HG03066 (cell line): ENCODE measurements at regions not wholly inside any gene's neighbourhood (a gene's known extent, or its start where the extent isn't known, plus 50 kb on each side); places are given as distances from the start of the nearest gene placed in this dataset.
A peak's percentile ranks its signal among the peaks of the same experiment; 100 is the strongest.

Experiments
- ATAC-seq: cut with Tn5 transposase; IDR thresholded peaks from one replicate; pipeline ENCODE4 v1.9.1; 2021; ENCODE audit warnings: low read depth; ENCODE audit not compliant: unreplicated experiment

- ATAC-seq: no peak
Measured at GRCh38 chr1:83531521-83532309, 467.2 kb downstream of the TTLL7 start.

- ATAC-seq: no peak
Measured at GRCh38 chr1:83530506-83530905, 468.4 kb downstream of the TTLL7 start.

- ATAC-seq: no peak
Measured at GRCh38 chr1:83527987-83528386, 470.9 kb downstream of the TTLL7 start.

GRCh38 chr1:83520797-83521196 is 478.1 kb downstream of the TTLL7 start:
- no peak for ATAC-seq

GRCh38 chr1:83516369-83516768 is 482.6 kb downstream of the TTLL7 start:
- no peak for ATAC-seq

- no peak for ATAC-seq
Measured at GRCh38 chr1:83515578-83516154, 483.3 kb downstream of the TTLL7 start.

GRCh38 chr1:83512373-83513193 is 486.3 kb downstream of the TTLL7 start:
- no peak for ATAC-seq

GRCh38 chr1:83511146-83511726 is 487.7 kb downstream of the TTLL7 start:
- no peak for ATAC-seq

GRCh38 chr1:83509301-83509781 is 489.6 kb downstream of the TTLL7 start:
- no peak for ATAC-seq

GRCh38 chr1:83508485-83509151 is 490.3 kb downstream of the TTLL7 start:
- ATAC-seq: peak; percentile 94

GRCh38 chr1:83505148-83505547 is 493.8 kb downstream of the TTLL7 start:
- ATAC-seq: no peak

- ATAC-seq: no peak
Measured at GRCh38 chr1:83503153-83503552, 495.8 kb downstream of the TTLL7 start.

GRCh38 chr1:83500987-83501591 is 497.8 kb downstream of the TTLL7 start:
- ATAC-seq: peak; percentile 75

GRCh38 chr1:83500531-83500930 is 498.4 kb downstream of the TTLL7 start:
- ATAC-seq: no peak

- peak; percentile 56 for ATAC-seq
Measured at GRCh38 chr1:83499998-83500397, 498.9 kb downstream of the TTLL7 start.

- no peak for ATAC-seq
Measured at GRCh38 chr1:83497563-83497962, 501.4 kb downstream of the TTLL7 start.

- ATAC-seq: no peak
Measured at GRCh38 chr1:83495560-83495959, 503.4 kb downstream of the TTLL7 start.

GRCh38 chr1:83493633-83494032 is 505.3 kb downstream of the TTLL7 start:
- ATAC-seq: no peak

GRCh38 chr1:83491930-83492329 is 507.0 kb downstream of the TTLL7 start:
- ATAC-seq: no peak

- ATAC-seq: no peak
Measured at GRCh38 chr1:83490988-83491387, 507.9 kb downstream of the TTLL7 start.
